Nephron (organoid): ENCODE measurements at regions not wholly inside any gene's neighbourhood (a gene's known extent, or its start where the extent isn't known, plus 50 kb on each side); places are given as distances from the start of the nearest gene placed in this dataset.

Experiments
- H3K27ac Mint-ChIP-seq, 3 experiments: 2 replicates each; pipeline ENCODE4 v1.8.0; 2020; ENCODE audit warnings: mixed read lengths in 3 of 3, mild to moderate bottlenecking in 2 of 3, moderate library complexity in 1 of 3
- H3K27me3 Mint-ChIP-seq: 2 replicates; pipeline ENCODE4 v1.8.0; 2021; ENCODE audit warnings: low read depth, mild to moderate bottlenecking, moderate library complexity, mixed read lengths
- H3K36me3 Mint-ChIP-seq: 2 replicates; pipeline ENCODE4 v1.8.0; 2020; ENCODE audit warnings: low read depth, mixed read lengths
- H3K4me1 Mint-ChIP-seq: 2 replicates; pipeline ENCODE4 v1.8.0; 2020; ENCODE audit warnings: mixed read lengths
- H3K4me3 Mint-ChIP-seq, 3 experiments: 2 replicates each; pipeline ENCODE4 v1.8.0; 2020; ENCODE audit warnings: mild to moderate bottlenecking in 3 of 3, mixed read lengths in 3 of 3, moderate library complexity in 2 of 3
- H3K9me3 Mint-ChIP-seq: 2 replicates; pipeline ENCODE4 v1.8.0; 2020; ENCODE audit warnings: mixed read lengths
- CTCF ChIP-seq, 3 experiments: fragments of 200-600 bp; sonication (generic); IDR thresholded peaks; one replicate each; pipeline ENCODE4 v1.5.0; 2021; ENCODE audit warnings: antibody characterized with exemption in 3 of 3; ENCODE audit not compliant: unreplicated experiment in 3 of 3

- no peaks in the 10 kb centered on the region for H3K4me1 Mint-ChIP-seq
- H3K4me3 Mint-ChIP-seq = no peak overlapping the region
- no peaks in the 10 kb centered on the region for H3K27me3 Mint-ChIP-seq
- H3K27ac Mint-ChIP-seq = no peak overlapping the region
- peaks cover 2% of the 10 kb centered on the region for H3K9me3 Mint-ChIP-seq
- TF ChIP-seq CTCF (IDR thresholded peaks at IDR 0.05; ENCODE audit: unreplicated experiment in 3 of 3) = no peak
- H3K36me3 Mint-ChIP-seq = no peaks in the 10 kb centered on the region
Observed at GRCh38 chr13:88729605-88730004, 1058.4 kb downstream of the SLITRK5 start.

- no peaks in the 10 kb centered on the region for H3K4me1 Mint-ChIP-seq
- no peaks in the 10 kb centered on the region for H3K9me3 Mint-ChIP-seq
- no peaks in the 10 kb centered on the region for H3K36me3 Mint-ChIP-seq
- H3K4me3 Mint-ChIP-seq = no peak overlapping the region
- no peaks in the 10 kb centered on the region for H3K27me3 Mint-ChIP-seq
- TF ChIP-seq CTCF (IDR thresholded peaks at IDR 0.05; ENCODE audit: unreplicated experiment in 3 of 3) = no peak
- H3K27ac Mint-ChIP-seq = no peak overlapping the region
Observed at GRCh38 chr13:88736026-88736425, 1064.9 kb downstream of the SLITRK5 start.

- Mint-ChIP-seq H3K36me3 (no peaks in the 10 kb centered on the region), H3K27ac (no peak overlapping the region), H3K27me3 (no peaks in the 10 kb centered on the region), H3K4me1 (no peaks in the 10 kb centered on the region), H3K4me3 (no peak overlapping the region), H3K9me3 (no peaks in the 10 kb centered on the region)
- TF ChIP-seq CTCF (IDR thresholded peaks at IDR 0.05; ENCODE audit: unreplicated experiment in 3 of 3) = no peak
Observed at GRCh38 chr13:88739195-88739594, 1068.0 kb downstream of the SLITRK5 start.

- no peaks in the 10 kb centered on the region for H3K27me3 Mint-ChIP-seq
- TF ChIP-seq CTCF (IDR thresholded peaks at IDR 0.05; ENCODE audit: unreplicated experiment in 3 of 3) = no peak
Observed at GRCh38 chr13:88744289-88744688, 1073.1 kb downstream of the SLITRK5 start.

GRCh38 chr13:88745011-88745410 is 1073.8 kb downstream of the SLITRK5 start:
- Mint-ChIP-seq H3K36me3 (no peaks in the 10 kb centered on the region), H3K27ac (no peak overlapping the region), H3K27me3 (no peaks in the 10 kb centered on the region), H3K4me3 (no peak overlapping the region), H3K9me3 (no peaks in the 10 kb centered on the region), H3K4me1 (no peaks in the 10 kb centered on the region)
- TF ChIP-seq CTCF (IDR thresholded peaks at IDR 0.05; ENCODE audit: unreplicated experiment in 3 of 3) = no peak

More at GRCh38 chr13:88744289-88744688, 1073.1 kb downstream of the SLITRK5 start:
- Mint-ChIP-seq H3K36me3 (no peaks in the 10 kb centered on the region), H3K4me3 (no peak overlapping the region), H3K27ac (no peak overlapping the region), H3K9me3 (no peaks in the 10 kb centered on the region), H3K4me1 (no peaks in the 10 kb centered on the region)

GRCh38 chr13:88752041-88752440 is 1080.9 kb downstream of the SLITRK5 start:
- no peak overlapping the region for H3K27ac Mint-ChIP-seq

More at GRCh38 chr13:88752041-88752440, 1080.9 kb downstream of the SLITRK5 start:
- no peak overlapping the region for H3K4me3 Mint-ChIP-seq
- H3K4me1 Mint-ChIP-seq = no peaks in the 10 kb centered on the region
- no peaks in the 10 kb centered on the region for H3K9me3 Mint-ChIP-seq
- H3K36me3 Mint-ChIP-seq = no peaks in the 10 kb centered on the region
- TF ChIP-seq CTCF (IDR thresholded peaks at IDR 0.05; ENCODE audit: unreplicated experiment in 3 of 3) = no peak
- H3K27me3 Mint-ChIP-seq = peaks cover 3% of the 10 kb centered on the region
